Inferior parietal cortex (tissue), 1 donor: ENCODE measurements at regions not wholly inside any gene's neighbourhood (a gene's known extent, or its start where the extent isn't known, plus 50 kb on each side); places are given as distances from the start of the nearest gene placed in this dataset.
A peak's percentile ranks its signal among the peaks of the same experiment; 100 is the strongest.
"Not testable (repeated sequence)": the region's sequence is repeated elsewhere in the genome, so short reads cannot be mapped to it uniquely, and the experiment has no call there.

Source experiments
- DNase-seq: peaks from one replicate; pipeline ENCODE4 v3.0.0-alpha.2; 2016; ENCODE audit errors: extremely low spot score

DNA sequence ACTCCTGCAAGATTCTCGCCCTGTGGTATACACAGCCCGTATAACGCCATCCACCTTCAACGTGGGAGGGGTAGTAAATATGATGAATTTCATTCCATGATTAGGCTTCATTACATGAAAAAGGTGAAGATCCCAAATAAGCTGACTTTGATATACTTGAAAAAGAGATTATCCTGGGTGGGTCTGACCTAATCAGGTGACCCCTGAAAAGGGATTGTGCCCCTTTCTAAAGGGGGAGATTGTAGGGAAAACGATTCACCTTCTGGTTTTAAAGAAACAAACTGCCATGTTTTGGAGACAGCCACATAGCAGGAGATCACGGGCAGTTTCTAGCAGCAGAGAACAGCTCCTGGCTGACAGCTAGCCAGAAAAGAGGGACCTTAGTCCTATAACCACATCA is 155.1 kb upstream of the SMLR1 start:
- DNase-seq, result no peak

DNA sequence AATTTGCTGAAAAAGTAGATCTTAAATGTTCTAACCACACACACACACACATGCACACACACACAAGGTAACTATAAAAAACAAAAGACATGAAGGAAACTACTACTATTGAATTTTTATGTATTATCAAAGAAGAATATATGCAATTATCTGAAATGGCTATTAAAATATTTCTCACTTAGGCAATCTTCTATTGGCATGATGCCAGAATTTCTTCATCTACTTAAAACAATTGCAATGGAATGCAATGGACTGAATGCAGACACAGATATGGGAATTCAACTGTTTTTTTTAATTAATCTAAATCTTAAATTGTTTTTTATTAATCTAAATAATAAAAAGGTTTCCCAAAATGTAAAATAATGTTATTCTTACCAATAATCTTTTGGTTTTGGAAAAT is 152.6 kb upstream of the SMLR1 start:
- DNase-seq, result no peak

DNA sequence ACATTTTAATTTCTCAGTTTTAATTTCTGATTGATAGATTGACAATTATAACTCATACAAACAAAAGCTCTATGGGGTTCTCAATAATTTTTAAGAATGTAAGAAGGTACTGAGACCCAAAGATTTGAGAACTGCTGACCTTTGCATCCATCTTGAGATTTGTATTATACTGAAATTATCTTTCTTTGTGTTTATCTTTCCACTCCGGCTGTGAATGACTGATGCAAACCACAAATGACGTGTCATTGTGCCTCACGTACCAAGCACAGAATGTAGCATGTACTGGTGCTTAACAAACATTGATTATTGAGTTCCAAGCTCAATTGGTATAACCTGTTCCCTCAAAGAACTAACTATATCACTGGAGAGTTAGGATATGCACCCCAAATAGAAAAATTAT is 152.1 kb upstream of the SMLR1 start:
- no peak for DNase-seq

DNA sequence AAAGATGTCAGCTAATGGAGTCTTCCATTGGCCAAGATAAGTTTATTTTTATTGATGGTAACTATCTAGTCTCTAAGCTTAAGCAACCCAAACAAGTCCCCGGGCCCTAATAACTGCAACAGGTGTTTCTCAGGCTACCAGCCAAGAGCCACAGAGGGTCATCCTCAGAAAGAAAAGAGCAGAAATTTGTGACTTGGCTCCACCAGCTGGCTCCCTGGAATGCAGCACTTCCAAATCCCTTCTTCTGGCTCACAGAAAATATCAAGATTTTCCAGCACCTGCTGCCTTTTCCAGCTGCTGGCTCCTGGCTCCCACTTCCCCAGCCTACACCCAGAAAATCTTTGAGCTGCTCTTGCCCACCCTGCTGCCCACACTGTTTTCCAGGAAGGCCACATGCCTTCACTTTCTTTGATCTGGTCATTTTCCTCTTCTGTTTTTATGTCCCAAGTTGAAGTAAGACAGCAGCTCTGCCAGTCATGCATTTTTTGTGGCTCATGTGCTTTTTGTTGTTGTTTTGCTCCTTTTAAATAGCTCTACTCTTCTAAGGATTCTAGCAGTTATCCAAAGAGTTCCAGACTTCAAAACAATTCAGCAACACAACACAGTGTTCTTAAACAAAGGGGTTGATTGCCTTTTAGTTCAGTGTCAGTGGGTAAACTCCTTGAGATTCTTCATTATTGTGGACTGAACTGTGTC is 151.0 kb upstream of the SMLR1 start:
- no peak for DNase-seq

DNA sequence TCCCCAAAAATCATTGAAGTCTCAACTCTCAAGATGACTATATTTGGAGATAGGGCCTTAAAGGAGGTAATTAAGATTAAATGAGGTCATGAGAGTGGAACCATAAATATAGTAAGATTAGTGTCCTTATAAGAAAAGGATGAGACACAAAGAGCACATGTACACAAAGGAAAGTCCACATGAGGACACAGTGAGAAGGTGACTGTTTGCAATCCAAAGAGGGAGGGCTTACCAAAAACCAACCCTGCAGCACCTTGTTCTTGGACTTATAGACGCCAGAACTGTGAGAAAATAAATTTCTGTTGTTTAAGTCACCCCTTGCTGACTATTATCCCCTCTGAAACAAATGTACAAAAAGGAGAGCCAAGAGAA is 150.4 kb upstream of the SMLR1 start:
- DNase-seq, result no peak

DNA sequence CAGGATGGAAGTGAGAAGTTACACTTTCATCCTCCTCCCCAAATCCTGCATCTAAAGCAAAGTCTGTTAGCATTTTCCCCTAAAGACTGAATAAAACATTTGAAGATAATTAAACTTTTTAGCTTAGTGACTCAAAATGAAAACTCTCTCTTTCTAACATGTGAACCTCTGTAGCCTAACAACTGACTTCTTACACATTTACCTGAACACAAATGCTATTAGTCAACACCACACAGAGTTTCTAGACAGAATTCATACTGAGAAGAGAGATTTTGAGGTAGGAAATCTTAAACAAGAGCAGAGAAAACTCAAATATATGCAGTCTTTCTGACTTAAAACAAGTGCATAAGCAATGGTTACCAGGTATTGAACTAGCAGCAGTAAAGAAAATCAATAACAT is 149.9 kb upstream of the SMLR1 start:
- no peak for DNase-seq

DNA sequence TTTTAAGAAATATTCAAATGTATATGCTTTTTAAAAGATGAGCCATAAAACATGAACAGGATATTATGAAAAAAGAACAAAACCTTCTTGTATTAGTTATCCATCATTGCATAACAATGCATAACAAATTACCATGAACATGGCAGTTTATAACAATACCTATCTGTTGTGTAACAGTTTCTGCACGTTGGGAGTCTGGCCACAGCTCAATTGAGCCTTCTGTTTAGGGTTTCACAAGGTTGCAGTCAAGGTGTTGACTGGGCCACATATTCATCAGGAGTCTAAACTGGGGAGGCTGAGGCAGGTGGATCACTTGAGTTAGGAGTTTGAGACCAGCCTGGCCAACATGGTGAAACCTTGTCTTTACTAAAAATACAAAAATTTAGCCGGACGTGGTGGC is 149.4 kb upstream of the SMLR1 start:
- no peak for DNase-seq

DNA sequence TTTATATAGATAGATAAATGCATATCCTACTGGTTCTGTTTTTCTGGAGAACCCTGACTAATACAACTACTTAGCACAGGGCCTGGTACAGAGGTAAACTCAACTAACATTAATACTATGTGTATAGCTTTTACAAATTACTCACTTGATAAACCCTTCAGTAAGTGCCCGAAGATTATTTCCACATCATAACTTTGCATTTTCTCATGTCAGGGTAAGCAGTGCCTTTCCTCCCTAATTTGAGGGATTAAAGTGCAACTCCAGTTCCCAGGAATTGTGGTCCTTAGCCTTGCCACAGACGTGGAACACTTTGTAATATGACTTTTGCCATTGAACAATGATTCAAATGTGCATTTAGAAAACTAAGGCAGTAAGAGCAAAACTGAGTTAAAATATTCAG is 147.5 kb upstream of the SMLR1 start:
- no peak for DNase-seq

DNA sequence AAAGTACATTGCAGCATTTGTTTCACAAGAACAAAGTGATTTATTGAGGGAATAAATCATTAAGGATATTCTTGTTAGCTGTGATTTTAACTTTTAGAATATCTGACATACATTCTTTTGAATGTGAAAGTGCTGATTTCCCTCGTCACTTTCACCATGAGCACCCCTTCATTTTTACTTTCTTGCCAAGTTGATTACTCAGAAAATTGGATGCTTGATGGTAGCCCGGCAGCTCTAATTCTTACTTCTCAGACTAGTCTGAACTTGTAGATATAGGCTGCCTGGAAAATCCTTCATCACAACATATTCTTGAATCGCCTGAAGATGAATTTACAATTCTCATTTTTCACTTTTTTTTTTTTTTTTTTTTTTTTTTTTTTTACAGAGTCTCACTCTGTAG is 147.1 kb upstream of the SMLR1 start:
- DNase-seq, result no peak

DNA sequence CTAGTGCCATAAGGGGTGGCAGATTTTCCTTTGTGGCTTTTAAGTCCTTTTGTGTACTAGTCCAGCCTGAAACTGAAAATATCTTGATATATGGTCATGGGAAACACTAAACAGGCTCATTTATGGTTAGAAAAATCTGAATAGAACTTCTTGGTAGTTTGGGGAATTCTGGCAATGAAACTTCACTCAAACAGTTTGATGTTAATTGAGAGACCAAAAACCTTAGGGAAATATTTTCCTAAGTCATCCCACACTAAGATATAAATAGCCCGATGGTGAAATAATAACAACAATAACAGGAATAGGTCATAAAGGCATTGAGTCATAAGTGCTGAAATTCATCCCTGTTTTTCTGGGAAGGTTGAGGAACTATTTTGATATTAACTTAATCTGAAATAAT is 146.2 kb upstream of the SMLR1 start:
- no peak for DNase-seq

DNA sequence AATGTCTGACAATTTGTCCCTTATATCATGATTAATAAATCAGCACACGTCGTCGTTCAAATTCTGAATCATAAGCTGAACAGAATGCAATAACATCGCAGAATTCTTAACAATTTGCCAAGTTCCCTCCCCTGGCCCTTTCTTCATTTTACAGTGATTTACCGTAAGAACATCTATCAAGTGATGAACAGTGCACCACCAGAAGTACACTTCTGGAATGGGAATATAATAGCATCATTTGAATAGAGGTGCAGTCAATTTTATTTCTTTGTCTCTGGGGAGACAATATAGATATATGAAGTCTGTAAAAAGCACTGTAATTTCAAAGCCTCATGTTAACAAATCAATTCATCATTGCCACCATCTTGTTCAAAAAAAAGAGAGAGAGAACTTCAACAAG is 145.1 kb upstream of the SMLR1 start:
- DNase-seq, result no peak

DNA sequence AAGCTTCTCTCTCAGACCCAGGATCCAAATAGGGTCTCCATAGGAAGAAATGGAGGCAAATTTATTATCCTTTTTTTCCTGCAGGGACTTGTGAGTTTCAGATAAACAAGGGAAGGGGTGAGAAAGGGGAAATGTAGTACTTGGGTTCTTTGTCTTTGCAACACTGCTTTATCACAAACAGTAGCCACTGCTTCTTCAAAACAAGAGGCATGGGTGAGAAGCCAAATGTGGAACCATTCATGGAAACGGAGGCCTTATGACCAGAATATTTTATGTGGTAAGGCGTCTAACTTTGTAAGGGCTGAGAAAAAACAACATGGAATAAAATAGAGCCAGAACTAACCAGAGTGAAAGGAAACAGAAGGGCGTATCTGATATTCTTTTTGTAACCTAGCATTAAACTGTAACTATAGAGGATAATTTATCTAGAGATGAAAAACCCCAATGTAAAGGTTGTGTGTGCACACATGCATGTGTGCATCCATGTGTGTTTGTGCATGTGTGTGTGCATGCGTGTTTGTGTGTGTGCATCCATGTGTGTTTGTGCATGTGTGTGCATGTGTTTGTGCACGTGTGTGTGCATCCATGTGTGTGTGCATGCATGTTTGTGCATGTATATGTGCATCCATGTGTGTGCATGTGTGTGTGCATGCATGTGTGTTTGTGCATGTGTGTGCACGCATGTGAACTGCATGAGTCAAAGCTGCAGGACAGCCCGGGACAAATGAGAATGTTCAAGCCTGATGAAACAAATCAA is 143.3 kb upstream of the SMLR1 start:
- no peak for DNase-seq

DNA sequence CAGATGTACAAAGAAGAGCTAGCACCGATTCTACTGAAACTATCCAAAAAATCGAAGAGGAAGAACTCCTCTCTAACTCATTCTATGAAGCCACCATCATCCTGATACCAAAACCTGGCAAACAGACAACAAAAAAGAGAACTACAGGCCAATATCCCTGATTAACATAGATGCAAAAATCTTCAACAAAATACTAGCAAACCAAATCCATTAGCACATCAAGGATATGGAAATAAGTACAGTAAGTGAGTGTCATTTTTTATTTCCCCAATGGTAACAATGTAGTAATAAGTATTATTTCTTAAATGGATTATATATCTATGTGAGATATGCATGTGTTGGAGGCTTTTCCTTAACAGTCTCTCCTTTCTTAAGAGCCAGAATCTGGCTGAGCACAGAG is 134.5 kb upstream of the SMLR1 start:
- no peak for DNase-seq

DNA sequence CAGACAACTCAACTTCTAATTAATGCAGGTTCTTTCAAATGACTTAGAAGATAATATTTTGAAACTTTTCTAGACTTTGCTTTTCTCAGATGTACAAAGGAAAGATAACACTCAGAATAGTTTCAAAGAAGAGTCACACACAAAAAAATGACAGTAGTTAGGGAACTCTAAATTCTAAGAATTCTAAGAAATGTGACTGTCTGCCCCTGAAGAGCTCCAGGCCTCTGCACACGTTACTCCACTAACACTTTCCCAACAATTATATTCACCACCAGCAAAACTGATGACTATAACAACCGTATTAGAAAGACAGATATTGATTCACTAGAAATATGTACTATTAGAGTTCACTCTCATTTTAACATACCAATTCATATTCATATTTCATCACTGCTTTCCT is 133.3 kb upstream of the SMLR1 start:
- DNase-seq, result no peak

DNA sequence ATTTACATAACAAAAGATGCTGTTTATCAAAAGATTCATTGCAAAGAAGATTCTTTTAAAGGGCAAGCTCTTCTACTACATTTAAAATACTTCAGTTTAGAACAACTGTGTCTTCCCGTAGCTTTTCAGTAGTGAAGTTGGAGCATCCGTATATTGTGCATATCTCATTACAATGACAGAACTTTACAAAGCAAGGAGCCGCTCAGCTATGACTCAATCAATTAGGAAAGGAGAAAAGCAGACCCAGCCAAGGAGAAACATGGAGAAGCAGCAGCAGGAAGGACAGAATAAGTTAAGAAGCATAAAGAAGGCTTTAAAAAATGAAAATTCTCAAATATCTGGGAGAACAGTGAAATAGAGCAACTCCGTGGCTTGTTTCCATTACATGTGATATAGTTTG is 132.6 kb upstream of the SMLR1 start:
- no peak for DNase-seq

DNA sequence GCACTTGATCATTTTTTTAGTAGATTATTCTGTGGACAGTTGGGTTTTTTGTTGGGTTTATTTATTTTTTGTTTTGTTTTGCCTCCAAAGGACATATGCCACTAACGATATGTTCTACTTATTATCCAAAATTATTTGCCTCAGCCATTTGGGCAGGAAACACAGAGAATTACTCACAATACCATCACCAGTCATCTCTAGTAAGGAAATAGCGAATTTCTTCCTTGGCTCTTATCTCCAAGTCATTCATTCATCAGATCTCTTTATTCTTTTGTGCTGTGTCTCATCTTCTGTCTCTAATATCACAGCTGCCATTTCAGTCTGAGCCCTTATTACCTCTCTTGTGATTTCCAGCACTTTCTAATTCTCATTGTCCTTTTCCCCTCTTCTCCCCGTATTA is 130.4 kb upstream of the SMLR1 start:
- DNase-seq, result no peak

DNA sequence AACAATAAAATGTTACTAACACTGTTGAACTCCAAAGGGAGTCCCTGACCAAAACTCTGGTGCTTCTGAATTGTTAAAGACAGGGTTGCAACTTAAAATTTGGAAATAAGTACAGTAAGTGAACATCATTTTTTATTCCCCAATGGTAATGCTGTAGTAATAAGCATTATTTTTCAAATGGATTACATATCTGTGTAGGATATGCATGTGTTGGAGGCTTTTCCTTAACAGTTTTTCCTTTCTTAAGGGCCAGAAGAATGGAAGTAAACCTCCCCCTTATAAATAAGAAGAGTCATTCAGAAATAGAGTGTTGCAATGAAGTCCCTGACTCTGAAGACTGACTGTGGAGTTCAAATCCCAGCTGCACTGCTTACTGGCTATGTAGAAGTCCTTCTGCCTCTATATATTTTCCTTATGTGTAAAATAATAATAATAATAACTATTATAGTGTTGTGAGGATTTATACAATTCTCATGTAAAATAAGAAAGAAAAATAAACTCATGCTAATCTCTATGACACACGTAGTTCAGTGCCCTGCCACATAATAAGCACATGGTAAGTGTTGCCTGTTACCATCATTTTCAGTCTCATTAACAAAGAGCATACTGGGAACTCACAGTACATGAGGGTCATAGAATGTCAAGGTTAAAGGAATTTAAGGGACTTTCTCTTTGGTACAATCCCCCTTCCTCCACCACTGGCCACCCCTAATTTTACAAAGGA is 129.8 kb upstream of the SMLR1 start:
- DNase-seq, result no peak

DNA sequence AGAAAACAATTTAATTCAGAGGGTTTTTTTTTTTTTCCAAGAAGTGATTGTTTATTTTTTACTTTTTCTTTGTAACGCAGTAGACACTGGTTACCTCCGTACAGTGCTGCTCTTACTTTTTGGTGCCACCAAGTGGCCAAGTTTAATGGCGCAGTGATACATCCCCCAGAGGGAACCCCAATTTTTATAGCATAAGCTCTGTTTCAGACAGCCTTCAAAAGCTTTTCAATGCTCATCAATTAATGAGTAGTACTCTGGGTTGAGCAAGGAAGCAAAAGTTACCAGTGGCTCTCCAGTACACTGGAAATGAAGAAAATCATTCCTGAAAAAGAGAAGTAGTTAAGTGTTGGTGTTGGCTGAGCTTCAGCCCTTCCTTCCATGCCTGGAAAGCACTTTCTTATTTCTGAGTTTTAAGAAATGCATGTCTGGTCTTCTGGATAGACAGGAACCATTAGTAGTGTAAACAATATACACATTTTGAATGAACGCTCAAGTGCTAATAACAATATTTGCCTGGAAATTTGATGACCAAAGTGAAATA is 129.1 kb upstream of the SMLR1 start:
- peak; percentile 66 for DNase-seq

DNA sequence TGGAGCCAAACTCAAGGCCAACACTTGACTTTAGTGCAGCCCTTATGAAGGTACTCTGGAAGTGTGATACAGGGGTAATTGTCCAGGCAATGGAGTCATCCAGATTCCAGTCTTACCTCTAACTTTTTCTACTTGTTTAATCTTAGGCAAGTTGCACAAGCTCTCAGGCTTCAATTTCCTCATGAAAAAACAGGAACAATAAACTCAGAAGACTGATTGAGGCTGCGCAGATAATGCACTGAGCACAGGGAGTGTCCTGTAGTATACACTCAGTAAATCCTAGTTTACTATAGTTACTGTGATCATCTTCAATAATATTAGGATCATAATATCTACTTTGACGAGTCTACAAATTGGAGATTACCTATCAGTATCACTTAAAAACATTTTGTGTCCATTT is 127.5 kb upstream of the SMLR1 start:
- DNase-seq, result no peak

DNA sequence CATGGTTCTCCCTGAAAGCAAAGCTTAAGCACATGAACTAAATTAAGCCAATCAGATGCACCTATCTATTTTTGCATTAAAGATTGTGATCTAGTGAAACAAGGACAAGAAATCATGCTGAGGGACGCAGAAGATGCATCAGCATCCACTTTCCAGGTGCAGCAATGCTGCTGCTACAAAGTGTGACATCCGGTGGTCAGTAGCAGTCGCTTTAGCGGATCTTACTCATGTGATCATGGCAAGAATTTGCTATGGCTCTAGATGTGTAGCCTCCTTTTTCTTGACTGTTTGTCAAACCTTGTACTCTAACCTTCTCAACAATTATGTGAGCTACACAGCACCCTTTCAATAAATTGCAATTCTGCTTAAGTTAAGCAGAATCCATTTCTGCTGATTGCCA is 126.8 kb upstream of the SMLR1 start:
- no peak for DNase-seq

DNA sequence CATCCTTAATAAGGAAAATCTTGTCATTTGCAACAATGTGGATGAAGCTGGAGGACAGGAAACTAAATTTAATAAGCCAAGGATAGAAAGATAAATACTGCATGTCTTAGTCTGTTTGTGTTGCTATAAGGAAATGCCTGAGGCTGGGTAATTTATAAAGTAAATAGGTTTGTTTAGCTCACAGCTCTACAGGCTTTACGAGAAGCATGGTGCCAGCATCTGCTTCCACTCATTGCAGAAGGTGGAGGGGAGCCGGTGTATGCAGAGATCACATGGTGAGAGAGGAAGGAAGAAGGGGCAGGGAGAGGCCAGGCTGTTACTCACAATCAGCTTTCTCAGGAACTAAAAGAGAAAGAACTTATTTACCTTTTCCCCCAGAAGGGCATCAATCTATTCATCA is 118.9 kb upstream of the SMLR1 start:
- DNase-seq, result no peak

DNA sequence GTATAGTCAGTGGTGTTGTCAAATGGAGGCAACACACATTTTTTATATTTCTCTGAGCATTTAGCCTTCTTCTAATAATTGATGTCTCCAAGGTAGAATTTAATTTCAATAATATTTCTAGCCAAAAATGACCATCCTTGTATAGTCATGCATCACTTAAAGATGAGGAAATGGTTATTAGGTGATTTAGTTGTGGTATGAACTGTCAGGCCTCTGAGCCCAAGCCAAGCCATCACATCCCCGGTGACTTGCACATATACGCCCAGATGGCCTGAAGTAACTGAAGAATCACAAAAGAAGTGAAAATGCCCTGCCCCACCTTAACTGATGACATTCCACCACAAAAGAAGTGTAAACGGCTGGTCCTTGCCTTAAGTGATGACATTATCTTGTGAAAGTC is 115.6 kb upstream of the SMLR1 start:
- DNase-seq, result not testable (repeated sequence)

DNA sequence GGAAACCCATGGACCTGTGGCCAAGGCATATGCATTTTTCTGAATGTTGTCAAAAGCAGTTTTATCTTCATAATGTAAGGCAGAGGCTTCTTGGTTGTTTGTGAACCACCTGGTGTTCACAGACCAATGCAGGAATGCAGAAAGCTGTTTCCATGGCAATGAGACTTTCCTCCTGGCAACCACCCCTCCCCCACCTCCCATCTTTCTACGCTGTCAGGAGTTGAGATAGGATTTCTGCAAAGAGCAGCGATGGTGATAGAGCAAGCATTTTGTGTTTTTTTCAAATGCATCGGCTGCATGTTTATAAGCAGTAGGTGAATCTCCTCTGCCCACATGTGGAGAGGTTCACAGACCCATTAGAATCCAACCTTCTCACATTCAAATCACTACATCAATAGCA is 114.1 kb upstream of the SMLR1 start:
- peak; percentile 44 for DNase-seq
